Caki2 (cell line): ENCODE measurements at regions not wholly inside any gene's neighbourhood (a gene's known extent, or its start where the extent isn't known, plus 50 kb on each side); places are given as distances from the start of the nearest gene placed in this dataset.

Experiments used
- DNase-seq: peaks from one replicate; pipeline ENCODE4 v3.0.0-alpha.2; 2015; ENCODE audit warnings: low read depth
- in situ Hi-C: cut with HindIII; loops from 2 replicates; pipeline ENCODE4 v1.10.0; 2016; ENCODE audit warnings: low sequenced_read_pairs, low pct_unique_long_range_greater_than_20kb, mixed read lengths

DNA sequence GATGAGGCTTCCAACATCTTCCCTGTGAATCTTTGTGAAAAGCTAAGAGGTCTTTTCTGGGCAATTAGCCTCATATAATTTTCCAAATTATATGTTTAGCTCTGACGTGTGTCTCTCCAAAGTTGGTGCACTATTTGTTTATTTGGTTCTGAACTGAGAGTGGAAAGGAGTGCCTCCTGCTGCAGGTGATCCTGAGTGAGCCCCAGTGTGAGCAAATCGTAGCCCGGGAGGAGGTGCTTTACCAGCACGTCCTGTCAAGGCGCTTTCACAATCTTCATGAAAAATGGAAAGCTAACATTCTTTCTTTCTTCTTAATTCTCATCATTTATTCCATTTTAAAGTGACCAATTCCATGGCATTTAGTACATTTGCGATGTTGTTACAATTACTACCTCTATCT is 231.9 kb downstream of the BMP2 start:
- in situ Hi-C loops = no loop called here
- DNase-seq = no peak

DNA sequence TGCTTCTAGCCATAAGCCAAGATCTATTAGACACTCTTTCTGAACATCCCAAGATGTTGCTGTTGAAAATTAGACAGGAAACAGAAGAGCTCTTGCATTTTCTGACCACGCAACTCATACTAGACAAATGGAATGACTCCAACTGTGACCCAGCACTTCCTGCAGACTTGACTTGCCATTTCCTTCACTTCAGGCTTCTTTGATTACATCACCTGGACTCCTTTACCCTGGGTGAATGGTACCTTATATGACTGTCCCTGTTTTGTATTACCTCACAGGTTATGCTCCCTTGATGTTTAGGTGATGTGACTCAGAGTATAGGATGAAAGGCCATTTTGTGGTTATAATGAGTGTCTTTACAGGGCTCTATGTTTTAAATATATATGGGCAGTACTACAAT is 236.1 kb downstream of the BMP2 start:
- in situ Hi-C loops = no loop called here
- DNase-seq = no peak

- in situ Hi-C loops = no loop called here
Measured at GRCh38 chr20:7004801-7005200, 237.3 kb downstream of the BMP2 start.

DNA sequence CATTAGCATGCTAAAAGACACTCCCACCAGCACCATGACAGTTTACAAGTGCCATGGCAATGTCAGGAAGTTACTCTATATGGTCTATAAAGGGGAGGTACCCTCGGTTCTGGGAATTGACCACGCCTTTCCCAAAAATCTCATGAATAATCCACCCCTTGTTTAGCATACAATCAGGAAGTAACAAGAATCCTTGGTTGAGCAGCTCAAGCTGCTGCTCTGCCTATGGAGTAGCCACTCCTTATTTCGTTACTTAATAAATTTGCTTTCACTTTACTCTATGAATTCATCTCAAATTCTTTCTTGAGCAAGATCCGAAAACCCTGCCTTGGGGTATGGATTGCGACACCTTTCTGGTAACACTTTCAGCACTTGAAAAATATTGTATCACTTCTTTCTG is 243.0 kb downstream of the BMP2 start:
- in situ Hi-C loops = no loop called here
- no peak for DNase-seq

More at GRCh38 chr20:7004801-7005200, 237.3 kb downstream of the BMP2 start:
- DNase-seq = no peak

GRCh38 chr20:7015257-7015656 is 247.8 kb downstream of the BMP2 start:
- in situ Hi-C loops = no loop called here
- no peak for DNase-seq

DNA sequence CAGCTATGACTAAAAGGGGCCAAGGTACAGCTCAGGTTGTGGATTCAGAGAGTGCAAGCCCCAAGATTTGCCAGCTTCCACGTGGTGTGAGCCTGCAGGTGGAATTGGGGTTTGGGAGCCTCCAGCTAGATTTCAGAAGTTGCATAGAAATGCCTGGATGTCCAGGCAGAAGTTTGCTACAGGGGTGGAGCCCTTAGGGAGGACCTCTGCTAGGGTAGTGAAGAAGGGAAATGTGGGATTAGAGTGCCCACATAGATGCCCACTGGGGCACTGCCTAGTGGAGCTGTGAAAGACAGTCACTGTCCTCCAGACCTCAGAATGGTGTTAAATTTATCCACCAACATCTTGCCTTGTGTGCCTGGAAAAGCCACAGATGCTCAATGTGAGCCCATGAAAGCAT is 255.1 kb downstream of the BMP2 start:
- no peak for DNase-seq
- in situ Hi-C loops = no loop called here

DNA sequence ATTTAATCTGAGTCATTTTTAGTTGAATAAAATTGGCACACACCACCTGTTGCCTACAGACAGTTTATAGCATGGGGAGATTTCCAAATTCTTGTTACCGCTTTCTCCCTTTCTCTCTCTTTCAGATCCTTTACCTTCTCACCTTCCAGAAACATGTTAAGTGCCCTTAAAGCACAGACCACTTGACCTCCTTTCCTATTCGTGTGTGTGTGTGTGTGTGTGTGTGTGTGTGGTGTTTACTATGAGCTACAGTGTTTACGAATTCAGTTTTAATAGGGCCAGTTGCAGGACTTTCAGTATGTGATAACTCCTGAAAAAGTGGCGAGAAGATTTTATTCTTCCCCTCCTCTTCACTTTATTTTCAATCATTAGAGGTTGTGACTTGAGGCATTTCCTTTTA is 258.1 kb downstream of the BMP2 start:
- no peak for DNase-seq
- in situ Hi-C loops = no loop called here

DNA sequence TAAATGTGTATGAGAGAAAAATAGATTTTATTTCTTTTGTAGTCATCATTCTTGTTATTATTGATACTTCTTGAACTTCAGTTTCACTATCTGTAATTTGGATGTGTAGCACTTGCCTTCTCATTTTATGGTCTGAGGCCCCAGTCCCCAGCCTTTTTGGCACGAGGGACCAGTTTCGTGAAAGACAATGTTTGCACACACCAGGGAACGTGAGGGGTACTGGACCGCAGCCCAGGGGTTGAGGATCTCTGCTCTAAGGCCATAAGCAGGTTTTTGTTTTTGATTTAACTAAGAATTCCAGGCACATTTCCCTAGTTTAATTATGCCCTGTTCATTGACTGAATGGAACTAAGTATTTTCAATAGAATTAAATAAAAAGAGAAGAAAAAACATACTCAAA is 261.5 kb downstream of the BMP2 start:
- in situ Hi-C loops = no loop called here
- no peak for DNase-seq

GRCh38 chr20:7031222-7031621 is 263.7 kb downstream of the BMP2 start:
- DNase-seq = no peak

DNA sequence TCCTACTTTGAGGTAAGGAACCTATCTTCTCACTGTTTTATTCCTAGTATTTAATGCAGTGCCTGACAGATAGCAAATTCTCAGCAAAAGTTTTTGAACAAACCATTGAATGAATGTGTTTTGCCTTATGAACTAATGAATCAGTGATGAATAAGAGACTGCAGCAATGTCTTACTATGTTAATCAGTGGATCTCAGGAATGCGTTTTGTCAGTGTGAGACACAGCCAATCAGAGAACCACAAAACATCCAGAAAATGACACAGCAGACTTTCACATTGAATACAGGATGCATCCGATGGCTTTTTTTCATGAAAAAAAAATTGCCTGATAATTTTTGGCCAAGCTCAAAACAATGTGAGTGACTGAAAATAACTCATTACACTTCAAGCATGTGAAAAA is 270.5 kb downstream of the BMP2 start:
- peak; percentile 33 for DNase-seq

More at GRCh38 chr20:7031222-7031621, 263.7 kb downstream of the BMP2 start:
- in situ Hi-C loops = no loop called here

DNA sequence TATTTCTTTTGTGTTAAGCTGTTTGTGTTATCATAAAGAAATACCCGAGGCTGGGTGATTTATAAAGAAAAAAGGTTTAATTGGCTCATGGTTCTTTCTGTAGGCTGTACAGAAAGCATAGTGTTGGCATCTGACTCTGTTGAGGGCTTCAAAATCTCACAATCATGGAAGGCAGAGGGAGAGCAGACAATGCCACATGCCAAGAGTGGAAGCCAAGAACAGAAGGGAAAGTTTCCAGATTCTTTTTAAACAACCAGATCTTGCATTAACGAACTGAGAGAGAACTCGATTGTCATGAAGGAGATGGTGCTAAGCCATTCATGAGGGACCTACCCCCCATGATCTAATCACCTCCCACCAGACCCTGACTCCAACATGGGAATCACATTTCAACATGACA is 290.1 kb downstream of the BMP2 start:
- DNase-seq = no peak
- in situ Hi-C loops = no loop called here

More for the DNA sequence above, 270.5 kb downstream of the BMP2 start:
- in situ Hi-C loops = no loop called here

- no peak for DNase-seq
- in situ Hi-C loops = no loop called here
Measured at GRCh38 chr20:7078804-7079203, 311.3 kb downstream of the BMP2 start.

DNA sequence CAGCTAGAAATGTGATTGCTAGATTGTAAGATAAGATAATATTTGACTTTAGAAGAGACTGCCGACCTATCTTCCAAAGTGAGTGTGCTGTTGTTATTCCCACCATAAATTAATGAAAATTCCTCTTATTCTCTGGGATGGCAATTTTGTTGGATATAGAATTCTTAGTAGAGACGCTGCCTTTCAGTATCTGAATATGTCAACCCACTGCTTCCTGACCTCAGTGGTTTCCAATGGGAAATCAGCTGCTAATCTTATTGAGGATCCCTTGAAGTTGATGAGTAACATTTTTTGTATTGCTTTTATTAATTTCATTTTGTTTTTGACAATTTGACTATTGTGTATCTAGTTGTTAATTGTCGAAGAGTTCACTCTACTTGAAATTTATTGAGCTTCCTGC is 313.0 kb downstream of the BMP2 start:
- in situ Hi-C loops = no loop called here
- no peak for DNase-seq

DNA sequence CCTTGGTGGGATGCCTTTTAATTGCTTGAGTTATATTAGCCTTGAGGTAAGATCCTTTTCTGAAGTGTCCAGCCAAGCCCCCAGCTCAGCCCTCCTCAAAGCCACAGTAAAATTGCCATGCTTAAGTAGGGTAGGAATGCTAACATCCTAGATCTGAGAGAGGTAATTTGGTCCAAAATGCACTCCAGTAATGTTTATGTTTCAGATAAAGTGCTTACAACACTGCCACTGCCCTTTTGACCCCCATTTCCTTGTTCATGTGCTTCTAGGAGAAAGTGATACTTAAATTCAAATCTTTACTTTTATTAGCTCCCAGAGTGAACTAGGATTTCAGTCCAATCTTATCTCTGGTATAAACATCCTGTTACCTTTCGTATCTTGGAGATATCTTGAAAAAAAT is 318.0 kb downstream of the BMP2 start:
- in situ Hi-C loops = no loop called here
- DNase-seq = no peak

DNA sequence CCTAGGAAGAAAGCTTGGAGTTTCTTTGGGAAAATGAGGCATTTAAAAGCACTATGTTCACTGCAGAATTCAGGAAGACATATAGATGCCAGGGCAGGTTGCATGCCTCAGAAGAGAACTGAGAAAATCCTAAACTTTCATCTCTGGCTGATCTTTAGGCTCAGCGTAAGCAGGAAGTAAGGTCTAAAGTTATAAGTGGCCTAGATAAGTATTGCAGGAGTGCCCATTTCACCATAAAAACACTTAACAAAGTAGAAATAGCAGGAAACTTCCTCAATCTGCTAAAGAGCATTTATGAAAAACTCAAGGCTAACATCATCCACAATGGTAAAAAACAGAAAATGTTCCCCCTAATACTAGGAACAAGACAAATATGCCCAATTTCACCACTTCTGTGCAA is 320.3 kb downstream of the BMP2 start:
- DNase-seq = no peak
- in situ Hi-C loops = no loop called here

DNA sequence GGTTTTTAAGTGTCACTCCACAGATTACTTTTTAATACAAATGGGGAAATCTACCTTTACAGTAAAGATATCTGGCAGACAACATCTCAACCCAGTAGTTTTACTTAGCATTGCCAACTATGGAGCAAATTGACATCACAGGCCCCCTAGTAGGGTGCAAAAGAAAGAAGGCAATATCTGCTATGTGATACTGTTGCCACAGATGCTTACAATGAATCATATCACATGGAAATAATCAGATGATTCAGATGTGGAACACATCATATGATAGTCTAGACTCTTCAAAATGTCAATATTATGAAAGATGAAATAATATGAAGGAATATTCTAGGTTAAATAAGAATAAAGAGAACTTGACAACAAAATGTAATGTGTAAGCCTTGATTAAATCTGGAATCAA is 322.5 kb downstream of the BMP2 start:
- in situ Hi-C loops = no loop called here
- DNase-seq = no peak

GRCh38 chr20:7090811-7091210 is 323.3 kb downstream of the BMP2 start:
- in situ Hi-C loops = no loop called here
- DNase-seq = no peak

DNA sequence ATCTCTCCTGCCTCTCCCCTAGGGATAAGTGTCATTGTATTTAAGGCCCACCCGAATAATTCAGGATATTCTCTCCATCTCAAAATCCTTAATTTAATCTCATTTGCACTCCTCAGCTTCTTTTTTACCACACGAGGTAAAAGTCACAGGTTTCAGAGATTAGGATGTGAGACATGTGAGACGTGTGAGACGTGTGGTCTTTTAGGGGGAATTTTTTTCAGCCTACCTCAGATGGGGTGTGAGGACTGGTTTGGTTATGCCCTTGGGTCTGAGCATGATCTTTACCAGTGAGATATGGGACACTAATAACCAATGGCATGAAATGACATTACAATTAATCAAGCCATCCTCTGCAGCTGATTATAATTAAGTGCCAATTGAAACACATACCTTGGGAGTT is 324.2 kb downstream of the BMP2 start:
- in situ Hi-C loops = no loop called here
- no peak for DNase-seq

DNA sequence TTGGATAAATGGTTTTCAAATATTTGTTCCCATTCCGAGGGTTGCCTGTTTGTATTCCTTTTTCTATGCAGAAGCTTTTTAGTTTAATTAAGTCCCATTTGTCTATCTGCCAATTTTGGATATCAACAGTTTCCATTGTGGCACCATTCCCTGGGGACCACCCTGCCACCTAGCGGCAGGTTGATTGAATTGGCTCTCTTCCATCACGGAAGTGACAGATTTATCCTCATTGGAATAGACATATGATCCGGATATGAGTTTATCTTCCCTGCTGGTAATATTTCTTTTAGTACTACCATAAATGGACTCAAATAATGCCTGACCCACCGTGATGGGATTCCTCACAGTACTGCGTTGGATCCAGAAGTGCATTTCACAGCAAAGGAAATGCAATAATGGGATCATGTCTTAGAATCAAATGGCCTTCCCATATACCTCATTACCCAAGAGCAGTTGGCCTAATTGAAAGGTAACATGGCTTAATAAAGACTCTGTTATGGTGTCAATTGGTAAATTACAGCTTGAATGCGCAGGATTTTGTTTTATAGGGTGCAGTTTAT is 327.0 kb downstream of the BMP2 start:
- peak; percentile 29 for DNase-seq
- in situ Hi-C loops = no loop called here

DNA sequence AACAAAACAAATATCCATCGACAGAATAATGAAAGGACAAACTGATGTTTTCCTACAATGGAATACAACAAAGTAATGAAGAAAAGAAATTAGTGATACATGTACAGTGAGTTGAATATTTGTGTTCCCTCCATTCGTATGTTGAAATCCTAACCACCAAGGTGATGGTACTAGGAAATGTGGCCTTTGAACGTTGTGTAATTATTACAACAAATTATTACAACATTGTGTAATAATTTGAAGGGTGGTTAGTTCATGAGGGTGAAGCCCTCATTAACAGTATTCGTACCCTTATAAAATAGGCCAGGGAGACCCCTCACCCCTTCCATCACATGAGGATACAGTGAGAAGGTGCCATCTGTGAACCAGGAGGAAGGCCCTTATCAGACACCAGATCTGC is 339.4 kb downstream of the BMP2 start:
- DNase-seq = no peak
- in situ Hi-C loops = no loop called here

DNA sequence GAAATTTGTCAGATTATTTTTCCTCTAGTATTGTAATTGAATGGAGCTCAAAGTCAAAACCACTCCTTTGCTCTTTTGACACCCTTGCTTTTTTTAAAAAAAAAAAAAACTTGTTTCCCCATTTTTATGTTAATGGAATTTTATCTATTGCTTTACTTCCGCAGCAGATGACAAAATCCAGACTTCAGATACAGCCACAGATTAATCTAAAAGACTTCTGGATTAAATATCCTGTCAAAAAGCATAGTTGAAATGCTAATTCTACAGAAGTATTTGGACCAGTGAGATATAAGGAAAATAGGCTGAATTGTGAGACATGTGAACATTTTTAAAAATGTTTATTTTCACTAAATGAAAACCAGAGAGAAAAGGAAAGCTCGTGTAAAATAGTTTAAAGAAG is 341.4 kb downstream of the BMP2 start:
- no peak for DNase-seq
- in situ Hi-C loops = no loop called here
